ENCODE measurements at regions not wholly inside any gene's neighbourhood (a gene's known extent, or its start where the extent isn't known, plus 50 kb on each side); places are given as distances from the start of the nearest gene placed in this dataset.
"Not testable (repeated sequence)": the region's sequence is repeated elsewhere in the genome, so short reads cannot be mapped to it uniquely, and the experiment has no call there.

DNA sequence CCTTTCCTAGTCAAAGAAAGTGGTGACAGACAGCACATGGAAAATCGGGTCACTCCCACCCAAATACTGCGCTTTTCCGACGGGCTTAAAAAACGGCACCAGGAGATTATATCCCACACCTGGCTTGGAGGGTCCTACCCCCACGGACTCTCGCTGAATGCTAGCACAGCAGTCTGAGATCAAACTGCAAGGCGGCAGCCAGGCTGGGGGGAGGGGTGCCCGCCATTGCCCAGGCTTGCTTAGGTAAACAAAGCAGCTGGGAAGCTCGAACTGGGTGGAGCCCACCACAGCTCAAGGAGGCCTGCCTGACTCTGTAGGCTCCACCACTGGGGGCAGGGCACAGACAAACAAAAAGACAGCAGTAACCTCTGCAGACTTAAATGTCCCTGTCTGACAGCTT, 171.6 kb downstream of the PLK2 start:
- TF ChIP-seq EZH2 (IDR thresholded peaks at IDR 0.05; ENCODE audit: low read length, unreplicated experiment); CTCF (conservative IDR thresholded peaks at IDR 0.05; ENCODE audit: low read depth, low read length): not testable (repeated sequence)

Data from PC-3 (cell line).